ENCODE measurements at regions not wholly inside any gene's neighbourhood (a gene's known extent, or its start where the extent isn't known, plus 50 kb on each side); places are given as distances from the start of the nearest gene placed in this dataset.

DNA sequence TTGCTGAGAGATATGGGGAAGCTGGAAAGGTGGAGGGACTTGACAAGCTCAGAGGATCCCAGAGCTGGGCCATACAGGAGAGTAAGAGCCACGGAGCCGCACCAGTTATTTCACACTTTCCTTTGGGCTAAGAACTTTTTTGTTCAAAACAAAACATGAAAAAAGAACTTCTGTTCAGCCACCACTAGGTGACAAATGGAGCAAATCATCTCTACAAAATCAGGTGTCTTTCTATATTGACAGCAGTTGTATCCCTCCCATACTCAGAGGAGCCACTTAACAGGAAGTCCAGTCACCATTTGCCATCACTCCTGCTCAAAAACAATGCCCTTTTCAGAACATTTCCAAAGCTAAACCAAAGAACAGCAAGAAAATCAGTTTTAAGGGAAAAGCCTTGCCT, 70.3 kb upstream of the DBX2 start:
- TF ChIP-seq, protein P1, sequence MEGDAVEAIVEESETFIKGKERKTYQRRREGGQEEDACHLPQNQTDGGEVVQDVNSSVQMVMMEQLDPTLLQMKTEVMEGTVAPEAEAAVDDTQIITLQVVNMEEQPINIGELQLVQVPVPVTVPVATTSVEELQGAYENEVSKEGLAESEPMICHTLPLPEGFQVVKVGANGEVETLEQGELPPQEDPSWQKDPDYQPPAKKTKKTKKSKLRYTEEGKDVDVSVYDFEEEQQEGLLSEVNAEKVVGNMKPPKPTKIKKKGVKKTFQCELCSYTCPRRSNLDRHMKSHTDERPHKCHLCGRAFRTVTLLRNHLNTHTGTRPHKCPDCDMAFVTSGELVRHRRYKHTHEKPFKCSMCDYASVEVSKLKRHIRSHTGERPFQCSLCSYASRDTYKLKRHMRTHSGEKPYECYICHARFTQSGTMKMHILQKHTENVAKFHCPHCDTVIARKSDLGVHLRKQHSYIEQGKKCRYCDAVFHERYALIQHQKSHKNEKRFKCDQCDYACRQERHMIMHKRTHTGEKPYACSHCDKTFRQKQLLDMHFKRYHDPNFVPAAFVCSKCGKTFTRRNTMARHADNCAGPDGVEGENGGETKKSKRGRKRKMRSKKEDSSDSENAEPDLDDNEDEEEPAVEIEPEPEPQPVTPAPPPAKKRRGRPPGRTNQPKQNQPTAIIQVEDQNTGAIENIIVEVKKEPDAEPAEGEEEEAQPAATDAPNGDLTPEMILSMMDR (IDR thresholded peaks at IDR 0.05; ENCODE audit: insufficient read depth, low read length), result no peak
- TF ChIP-seq GABPA (IDR thresholded peaks at IDR 0.05; ENCODE audit: low read depth) (no peak), SPI1 (IDR thresholded peaks at IDR 0.05; ENCODE audit: borderline replicate concordance, low read depth) (no peak), POLR2AphosphoS5 (IDR thresholded peaks at IDR 0.05; ENCODE audit: low read depth) (no peak), REST (IDR thresholded peaks at IDR 0.05; ENCODE audit: insufficient replicate concordance, low read depth) (no peak)

All from HL-60 (cell line).